HG03280 (cell line): ENCODE measurements at regions not wholly inside any gene's neighbourhood (a gene's known extent, or its start where the extent isn't known, plus 50 kb on each side); places are given as distances from the start of the nearest gene placed in this dataset.

ENCODE experiments used
- ATAC-seq: cut with Tn5 transposase; IDR thresholded peaks from one replicate; pipeline ENCODE4 v1.9.1; 2021; ENCODE audit warnings: mild to moderate bottlenecking, moderate library complexity; ENCODE audit not compliant: unreplicated experiment

DNA sequence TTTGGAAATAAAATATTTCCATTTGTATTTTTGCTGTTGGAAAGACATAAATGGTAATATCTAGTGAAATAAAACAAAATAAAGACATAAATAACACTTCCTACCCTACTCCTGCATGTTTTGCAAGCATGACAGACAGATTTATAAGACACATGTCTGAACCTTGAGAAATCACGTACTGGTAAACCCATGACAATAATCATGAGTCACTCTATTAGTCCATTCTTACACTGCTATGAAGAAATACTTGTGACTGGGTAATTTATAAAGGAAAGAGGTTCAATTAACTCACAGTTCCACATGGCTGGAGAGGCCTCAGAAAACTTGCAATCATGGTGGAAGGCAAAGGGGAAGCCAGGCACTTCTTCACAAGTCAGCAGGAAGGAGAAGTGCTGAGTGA is 942.2 kb downstream of the REEP3 start:
- no peak for ATAC-seq

DNA sequence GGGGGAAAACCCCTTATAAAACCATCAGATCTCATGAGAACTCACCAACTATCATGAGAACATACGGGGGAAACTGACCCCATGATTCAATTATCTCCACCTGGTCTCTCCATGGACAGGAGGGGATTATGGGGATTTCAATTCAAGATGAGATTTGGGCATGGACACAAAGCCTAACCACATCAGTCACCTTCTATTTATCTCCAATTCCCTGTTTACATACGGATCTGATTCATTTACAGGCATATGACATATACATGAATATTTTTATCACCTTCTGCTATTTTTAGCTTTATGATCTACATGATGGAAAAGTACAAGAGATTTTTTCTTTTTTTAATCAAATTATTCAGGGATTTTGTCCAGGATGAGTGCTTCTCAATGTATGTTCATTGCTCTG is 944.5 kb downstream of the REEP3 start:
- ATAC-seq: no peak

DNA sequence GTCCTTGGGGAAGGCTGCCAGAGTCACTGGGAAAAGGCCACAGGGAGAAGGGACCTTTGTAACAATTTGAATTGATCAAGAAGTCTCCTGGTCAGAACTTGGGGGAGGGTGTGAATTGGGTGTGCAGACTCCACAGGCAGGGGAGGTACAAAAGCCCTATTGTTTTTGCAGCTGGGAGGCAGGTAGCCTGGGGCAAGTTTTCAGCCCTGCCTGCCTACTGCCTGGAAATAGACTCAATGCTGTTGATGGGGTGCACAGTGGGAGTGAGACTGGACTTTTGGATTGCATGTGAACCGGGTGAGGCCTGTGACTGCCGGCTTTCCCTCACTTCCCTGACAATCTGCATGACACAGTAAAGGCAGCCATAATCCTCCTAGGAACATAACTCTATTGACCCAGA is 947.0 kb downstream of the REEP3 start:
- ATAC-seq: no peak

DNA sequence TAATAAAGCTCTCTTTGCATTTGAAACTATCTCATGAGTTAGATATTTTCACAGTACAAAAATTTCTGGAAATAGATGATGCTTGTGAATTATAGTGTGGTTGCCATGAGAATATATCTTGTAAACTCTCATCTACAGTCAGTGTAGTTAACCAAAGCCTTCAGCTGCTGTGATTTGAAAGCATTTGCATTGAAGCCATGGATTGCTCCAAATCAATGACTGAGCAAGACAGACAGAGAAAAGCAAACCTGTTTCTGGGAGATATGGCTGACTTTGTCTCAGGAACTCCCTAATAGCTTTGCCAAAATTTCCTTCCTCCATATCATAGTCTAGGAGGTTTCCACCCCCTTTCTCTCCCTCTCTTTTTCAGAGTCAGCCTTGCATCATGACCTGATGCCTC is 955.3 kb downstream of the REEP3 start:
- no peak for ATAC-seq

DNA sequence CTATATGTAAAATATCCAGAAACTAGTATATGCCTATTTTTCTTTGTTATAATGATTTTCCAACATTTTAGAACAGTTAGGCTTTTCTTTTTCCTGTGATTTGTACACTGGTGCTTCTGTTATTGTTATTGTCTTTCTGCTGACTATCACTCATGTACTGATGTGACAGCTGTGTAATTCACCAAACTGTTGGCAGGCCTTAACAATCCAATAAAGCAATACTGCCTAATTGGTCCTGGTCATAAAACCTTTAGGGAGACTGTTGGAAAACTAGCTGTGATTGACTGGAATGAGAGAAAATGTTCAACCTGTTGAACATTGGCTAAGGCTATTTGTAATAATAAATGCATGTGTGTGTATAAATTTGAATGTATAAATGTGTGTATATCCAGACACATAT is 956.6 kb downstream of the REEP3 start:
- no peak for ATAC-seq

DNA sequence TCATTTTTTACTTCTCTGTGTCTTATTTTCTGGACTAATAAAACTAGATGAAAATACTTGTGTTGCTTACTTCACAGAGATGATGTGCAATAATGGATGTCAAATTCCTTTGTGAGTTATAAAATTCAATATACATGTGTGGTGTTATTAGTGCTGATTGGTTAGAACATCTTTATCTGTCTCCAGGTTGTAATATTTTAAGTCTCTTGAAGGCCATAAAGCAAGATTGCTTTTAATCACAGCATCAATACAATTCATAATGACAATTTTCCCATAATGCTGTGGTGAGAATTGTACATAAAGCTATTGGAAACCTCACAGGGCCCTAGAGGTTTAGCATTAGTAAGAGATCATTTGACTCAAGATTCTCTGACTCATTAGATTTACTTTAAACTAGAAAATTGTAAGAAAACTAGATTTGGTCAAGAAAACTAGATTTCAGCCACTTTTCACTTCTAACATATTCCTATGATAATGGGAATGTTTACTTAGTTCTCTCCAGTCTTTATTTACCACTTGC is 963.7 kb downstream of the REEP3 start:
- no peak for ATAC-seq

DNA sequence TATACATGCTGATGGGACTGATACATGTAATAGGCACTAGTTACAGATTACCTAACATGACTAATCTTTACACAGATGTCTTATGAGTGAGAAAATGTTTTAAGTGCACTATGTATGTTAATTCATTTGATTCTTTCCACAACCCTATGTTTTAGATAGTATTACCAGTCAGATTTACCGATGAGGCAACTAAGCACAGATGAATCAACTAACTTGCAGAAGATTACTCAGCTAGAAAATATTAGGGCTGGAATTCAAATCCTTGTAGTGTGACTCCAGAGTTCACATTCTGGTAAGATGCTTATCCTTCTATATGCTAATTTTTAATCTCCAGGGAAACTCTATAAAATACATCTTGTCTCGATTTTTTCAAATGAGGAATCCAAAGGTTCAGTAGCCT is 964.9 kb downstream of the REEP3 start:
- no peak for ATAC-seq

DNA sequence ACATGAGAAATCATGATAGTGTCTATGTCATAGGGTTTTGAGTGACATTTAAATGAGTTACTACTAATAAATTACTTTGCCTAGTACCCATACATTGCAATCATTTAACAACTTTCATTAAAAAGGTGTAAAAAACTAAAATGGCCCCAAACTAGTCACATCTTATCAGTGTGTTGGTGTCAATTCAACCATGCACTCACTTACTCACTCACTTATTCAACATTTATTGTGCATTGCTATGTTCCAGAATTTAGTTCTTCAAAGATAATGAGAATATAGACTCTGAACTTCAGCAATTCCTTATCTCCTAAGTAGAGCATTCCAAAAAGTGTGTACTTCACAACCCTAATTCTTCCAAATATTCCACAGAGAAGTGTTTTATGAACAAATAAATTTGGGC is 965.7 kb downstream of the REEP3 start:
- no peak for ATAC-seq

DNA sequence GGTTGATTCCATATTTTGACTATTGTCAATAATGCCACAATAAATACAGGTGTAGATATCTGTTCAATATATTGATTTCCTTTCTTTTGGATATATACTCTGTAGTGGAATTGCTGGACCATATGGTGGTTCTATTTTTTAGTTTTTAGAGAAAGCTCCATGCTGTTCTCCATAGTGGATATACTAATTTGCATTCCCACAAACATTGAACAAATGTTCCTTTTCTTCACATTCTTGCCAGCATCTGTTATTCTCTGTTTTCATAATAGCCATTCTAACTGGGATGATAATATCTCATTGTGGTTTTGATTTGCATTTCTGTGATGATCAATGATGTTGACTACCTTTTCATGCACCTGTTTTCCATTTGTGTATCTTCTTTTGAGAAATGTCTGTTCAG is 973.7 kb downstream of the REEP3 start:
- no peak for ATAC-seq

DNA sequence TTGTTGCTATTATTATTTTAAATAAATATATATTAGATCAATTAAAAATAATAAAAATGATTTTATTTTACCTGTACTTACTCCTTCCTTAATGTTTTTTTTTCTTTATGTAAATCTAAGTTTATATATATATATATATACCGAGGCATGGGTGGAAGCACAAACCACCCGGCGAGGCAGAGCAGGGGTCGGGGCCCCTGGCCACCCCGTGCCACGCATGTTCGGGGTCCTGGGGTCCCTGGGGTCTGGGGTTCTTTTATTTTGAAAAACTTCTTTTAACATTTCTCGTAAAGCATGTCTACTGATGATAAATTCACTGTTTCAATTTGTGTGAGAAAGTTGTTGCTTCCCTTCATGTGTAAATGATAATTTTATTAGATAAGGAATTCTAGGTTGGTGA is 976.1 kb downstream of the REEP3 start:
- ATAC-seq: no peak

DNA sequence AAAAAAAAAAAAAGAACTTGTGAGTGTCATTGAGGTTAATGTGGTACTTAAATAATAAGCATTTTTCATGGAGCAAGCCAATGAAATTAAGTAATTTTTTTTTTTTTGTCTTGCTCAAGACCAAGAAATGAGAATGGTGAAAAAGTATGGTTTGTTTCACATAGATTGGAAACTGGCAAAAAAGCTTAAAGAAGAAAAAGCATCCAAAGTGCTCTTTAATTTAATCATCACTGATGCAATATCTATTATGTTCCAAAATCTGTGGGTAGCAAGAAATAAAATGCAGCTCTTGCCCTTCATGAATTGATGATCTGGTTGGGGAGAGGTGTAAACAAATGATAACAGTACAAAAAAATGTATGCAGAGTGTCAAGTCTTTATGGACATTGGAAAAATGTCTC is 980.6 kb downstream of the REEP3 start:
- no peak for ATAC-seq

DNA sequence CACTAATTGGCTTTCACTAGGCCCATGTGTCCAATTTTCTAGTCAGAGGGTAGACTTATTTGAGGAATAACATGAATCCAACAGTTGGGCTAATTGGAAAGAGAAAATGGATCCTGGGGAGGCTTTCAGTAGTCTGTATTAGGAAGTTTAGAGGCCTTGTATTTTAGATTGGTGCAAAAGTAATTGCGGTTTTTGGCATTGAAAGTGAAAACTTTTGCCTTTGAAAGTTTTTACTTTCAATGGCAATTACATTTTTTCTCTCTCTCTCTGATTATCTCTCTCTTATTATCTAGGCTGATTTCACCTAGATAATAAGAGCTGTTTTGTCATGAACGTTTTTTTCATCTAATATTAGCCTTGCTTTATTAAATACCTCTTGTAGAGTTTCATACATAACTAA is 981.7 kb downstream of the REEP3 start:
- ATAC-seq: no peak

DNA sequence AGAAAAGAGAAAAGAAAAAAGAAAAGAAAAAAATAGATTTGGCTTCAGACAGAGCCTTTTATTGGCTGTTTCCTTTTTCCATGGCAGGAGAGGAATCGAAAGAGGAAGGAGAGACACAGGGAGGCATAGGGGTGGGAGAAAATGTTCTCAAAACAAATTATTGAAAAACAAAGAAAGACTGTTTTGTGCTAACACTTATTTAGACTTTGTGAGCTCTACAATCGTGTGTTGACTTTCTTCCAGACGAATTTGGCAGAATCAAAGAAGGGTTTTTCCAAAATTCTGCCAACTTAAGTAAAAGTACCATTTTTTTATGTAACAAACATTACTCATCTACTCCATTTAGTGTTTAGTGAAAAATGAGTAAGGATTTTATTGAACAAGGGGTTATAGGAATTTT is 982.2 kb downstream of the REEP3 start:
- no peak for ATAC-seq

DNA sequence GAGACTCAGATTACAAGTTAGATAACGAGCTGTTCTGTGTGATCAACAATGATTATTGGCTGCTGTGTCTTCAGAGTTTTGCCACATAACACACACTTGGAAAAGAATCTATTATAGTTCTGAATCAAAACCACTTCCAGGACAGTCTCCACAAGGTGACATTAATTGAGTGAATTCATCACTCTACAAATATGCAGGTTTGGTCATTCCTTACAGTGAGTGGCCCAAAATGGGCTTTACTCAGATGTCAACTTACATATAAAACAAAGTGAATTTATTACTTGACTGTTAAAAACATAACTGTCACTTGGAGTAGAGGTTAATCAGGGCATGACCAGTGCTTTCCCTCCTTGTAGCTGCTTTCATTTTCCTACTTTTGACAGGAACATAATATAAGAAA is 984.3 kb downstream of the REEP3 start:
- no peak for ATAC-seq

DNA sequence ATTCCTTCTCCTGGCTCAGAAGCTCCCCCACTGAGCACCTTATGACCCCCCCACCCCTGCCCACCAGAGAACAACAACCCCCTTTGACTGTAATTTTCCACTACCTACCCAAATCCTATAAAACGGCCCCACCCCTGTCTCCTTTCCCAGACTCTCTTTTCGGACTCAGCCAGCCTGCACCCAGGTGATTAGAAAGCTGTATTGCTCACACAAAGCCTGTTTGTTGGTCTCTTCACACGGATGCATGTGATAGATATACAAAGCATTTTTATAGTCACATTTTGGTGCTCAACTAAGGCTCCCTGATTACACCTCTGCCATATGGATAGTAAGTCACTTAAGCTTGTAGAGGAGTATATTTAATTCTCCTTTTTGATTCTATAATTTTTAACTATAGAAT is 985.8 kb downstream of the REEP3 start:
- no peak for ATAC-seq

DNA sequence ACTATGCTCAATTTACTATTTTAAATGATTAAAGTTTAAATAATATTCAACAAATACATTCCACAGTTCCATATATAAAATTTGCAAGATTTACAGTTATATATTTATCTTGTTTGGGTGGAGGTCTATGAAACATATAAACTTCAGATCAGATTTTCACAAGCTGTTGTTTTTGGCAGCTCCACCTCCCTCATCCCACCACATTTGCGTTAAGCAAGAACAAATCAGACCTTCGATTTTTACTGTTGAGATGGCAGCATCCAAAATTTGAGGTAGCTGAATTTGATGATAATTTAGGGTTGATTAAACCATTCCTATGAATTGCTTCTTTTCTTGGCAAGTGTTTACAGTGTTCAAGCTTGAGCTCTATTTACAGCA is 986.4 kb downstream of the REEP3 start:
- ATAC-seq: no peak

DNA sequence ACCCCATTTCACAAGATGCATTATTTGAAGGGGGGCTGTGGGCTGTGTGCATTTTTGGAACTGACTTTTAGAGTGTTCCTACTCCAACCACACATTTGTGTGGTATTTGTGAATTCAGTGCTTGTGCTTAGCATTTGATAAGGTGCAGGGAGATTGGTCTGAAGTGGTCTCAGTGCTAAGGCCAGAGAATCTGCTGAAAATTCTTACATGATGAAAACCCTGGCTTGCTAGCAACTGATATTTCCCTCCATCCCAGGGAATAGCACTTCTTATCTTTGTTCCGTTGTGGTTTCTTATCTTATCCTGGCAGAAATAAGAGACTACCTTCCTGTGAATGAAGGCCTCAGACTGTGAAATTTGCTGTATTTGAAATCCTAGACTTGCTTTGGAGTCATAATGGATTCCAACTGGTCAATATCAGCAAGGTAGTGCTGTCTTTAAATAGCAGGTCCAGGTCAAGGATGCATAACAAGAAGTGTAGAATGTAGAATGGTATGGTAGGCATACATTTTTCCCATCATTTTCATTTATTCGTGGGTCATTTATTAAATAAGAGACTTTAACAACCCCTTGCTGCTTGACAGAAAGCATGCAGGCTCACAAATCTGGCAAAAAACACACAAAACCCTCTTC is 986.9 kb downstream of the REEP3 start:
- ATAC-seq: no peak

DNA sequence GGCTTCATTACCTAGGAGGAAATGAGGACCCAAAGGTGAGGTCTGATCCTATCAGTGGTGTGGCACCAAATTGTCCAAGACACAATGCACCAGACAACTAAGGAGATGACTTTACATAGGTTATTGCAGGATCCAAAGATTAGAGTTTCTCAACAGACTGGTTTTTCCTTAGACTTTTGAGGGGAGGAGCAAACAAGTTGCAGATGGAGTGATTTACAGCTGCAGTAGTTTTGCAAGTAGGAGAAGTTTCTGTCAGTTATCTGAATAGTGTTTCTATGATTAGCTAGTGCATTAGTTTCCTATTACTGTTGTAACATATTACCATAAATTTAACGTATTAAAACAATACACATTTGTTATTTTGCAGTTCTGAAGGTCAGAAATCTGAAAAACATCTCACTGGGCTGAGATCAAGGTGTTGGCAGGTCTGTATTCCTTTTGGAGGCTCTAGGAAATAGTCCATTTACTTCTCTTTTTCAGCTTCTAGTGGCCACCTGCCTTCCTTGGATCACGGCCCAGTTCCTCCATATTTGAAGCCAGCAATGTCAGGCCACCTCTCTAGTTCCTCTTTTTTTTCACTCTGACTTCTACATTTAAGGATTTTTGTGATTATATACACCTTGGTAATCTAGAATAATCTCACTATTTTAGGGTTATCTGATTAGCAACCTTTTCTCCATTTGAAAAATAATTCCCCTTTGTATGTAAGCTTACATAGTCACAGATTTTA is 994.9 kb downstream of the REEP3 start:
- ATAC-seq: no peak

DNA sequence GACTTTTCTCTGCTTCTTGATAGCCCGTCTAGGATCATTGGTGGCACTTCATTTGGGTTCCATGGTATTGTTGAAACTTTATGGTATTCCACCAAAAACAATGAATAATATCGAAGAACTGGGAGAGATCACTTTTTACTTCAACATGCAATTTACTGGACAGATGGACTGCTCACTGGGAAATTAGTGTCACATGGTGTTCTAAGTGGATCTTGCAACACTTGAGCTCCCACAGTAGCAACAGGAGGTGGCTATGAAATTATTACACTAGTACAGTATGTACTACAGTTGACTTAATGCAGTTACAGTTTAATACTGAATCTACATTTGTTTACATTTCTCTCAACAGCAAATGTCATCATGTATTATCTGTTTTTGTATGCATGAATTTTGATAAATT is 997.3 kb downstream of the REEP3 start:
- no peak for ATAC-seq

DNA sequence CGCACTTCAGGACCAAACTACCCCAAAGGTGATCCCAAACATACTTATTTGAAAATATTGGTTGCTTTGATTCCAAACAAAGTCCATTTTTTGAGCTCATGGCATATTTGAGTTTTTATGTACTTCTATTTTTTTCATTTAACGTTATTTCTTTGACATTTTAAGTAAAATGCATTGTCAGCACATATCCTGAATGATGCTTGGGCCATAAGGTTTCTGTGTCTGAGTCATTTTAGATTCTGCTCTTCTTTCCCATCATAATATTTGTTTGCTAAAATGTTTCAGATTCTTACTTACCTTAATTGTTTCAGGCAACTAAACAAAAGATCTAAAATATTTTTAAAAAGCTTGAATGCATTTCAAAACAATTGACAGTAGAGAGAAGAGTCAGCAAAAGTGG is 998.2 kb downstream of the REEP3 start:
- no peak for ATAC-seq

DNA sequence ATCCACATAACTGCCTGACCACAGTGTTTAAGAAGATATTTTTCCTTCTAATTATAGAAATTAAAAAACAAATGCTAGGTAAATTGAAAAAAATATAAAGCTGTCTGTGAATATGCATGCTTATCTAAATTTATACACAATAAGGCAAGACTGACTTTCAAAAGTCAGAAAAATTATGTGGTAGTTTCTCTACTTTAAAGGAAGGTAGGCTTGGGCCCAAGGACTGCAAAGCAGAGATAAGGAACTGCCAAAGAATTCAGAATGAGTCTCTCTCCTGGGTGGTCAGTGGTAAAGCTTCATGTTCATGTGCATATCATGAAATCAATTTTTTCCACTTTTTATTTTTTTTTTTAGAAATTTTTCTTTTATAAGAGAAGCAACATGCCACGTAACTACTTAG is 998.6 kb downstream of the REEP3 start:
- ATAC-seq: no peak

DNA sequence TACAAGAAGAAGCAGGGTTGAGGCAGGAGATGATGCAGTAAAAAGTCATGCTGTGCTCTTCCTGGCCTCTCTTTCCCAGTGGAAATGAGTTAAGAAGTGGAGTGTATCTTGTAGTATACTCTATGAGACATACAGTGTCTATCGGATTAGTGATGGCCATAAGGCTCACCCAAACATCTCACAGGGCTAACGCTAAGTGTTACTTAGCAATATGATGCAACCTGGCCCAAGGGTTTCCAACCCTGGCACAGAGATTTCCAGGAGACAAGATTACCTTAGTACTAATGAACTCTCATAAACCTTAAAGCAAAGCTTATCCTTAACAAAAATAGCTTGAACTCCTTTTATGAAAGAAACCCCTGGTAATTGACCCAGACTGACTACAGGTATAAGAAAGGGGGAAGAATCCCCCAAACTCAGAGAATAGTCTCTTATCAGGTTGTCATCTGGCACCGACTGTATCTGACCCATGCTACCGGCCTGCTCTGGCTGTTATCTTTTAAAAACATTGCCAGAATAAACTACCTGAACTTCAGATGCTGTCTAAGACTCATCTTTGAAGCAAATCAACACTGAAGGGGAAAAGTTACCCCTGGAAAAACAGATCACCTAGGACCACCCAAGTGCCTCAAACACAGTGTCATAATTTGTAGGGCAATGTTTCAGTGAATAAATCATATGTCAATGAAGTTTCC is 1002.0 kb downstream of the REEP3 start:
- no peak for ATAC-seq
